HT-29 (cell line): ENCODE measurements at regions not wholly inside any gene's neighbourhood (a gene's known extent, or its start where the extent isn't known, plus 50 kb on each side); places are given as distances from the start of the nearest gene placed in this dataset.

Experiments
- DNase-seq: peaks from one replicate; pipeline ENCODE4 v3.0.0-alpha.2; 2015; ENCODE audit warnings: low spot score

DNA sequence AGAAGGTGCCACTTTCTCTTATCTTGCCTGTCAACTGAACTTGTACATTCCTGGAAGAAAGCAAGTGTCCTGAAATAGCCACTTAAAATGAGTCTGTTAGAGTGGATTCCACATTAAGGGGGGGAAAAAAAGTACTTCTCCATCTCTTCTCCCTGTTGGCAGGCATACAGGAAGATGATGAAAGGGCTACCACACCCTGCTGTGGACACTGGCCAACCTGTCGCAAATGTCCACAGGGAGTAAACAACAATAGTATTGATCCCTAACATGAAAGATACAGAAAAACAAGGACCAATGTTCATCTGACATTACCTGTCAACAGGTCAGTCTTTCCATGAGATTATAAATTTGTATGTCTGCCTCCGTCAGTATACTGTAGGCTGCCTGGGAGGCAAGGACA lies 265.1 kb upstream of the MAP3K1 start:
- DNase-seq = no peak

DNA sequence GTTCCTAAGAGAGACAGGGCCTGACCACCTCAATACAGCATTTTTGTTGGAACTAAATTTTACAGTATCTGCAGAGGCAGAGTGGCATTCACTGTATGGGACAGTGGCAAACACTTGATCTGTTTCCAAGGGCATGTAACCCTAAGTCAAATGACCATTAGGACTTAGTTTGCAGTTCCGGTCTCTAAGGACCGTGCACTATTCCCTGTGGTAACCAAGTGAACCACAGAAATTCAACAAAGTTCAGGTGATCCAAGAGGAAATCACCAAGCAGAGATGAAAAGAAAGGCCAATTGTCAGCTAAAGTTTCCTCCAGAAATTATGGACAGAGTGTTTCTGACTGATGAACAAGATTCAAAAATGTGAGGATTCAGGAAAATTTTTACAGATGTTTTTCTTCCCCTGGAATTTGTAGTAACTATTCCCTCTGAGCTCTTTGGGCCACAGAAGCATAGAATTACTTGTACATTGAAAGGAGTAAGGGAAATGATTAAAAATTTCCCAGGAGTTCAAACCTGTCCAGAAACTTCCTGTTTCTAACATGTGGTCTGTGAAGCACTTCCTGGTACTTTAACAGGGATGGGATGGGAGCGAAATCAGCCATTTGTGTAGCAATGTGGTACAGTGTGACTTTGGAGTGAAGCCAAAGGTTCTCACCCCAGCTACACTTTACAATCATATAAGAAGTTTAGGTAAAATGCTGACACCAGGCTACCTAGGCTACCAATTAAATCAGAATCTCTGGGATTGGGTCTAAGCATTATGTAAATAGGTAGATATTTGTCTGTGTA lies 266.1 kb upstream of the MAP3K1 start:
- DNase-seq = no peak

DNA sequence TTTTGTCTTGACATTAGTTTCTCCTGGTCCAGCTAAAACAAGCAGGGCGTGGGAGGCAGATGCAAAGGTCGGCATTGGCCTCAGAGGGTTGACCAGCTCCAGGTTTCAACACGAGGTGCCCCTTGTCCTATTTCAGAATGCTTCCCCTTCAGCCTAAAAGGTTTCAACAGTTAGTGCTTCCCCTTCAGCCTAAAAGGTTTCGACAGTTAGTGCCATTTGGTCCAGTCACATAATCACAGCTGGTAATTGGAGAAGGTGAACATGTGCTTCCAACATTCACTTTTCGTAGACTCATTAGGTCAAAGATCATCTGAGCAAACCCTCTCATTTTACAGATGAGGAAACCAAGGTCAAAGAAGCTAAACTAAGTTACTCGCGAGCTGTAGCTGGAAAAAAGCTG lies 270.3 kb upstream of the MAP3K1 start:
- no peak for DNase-seq

DNA sequence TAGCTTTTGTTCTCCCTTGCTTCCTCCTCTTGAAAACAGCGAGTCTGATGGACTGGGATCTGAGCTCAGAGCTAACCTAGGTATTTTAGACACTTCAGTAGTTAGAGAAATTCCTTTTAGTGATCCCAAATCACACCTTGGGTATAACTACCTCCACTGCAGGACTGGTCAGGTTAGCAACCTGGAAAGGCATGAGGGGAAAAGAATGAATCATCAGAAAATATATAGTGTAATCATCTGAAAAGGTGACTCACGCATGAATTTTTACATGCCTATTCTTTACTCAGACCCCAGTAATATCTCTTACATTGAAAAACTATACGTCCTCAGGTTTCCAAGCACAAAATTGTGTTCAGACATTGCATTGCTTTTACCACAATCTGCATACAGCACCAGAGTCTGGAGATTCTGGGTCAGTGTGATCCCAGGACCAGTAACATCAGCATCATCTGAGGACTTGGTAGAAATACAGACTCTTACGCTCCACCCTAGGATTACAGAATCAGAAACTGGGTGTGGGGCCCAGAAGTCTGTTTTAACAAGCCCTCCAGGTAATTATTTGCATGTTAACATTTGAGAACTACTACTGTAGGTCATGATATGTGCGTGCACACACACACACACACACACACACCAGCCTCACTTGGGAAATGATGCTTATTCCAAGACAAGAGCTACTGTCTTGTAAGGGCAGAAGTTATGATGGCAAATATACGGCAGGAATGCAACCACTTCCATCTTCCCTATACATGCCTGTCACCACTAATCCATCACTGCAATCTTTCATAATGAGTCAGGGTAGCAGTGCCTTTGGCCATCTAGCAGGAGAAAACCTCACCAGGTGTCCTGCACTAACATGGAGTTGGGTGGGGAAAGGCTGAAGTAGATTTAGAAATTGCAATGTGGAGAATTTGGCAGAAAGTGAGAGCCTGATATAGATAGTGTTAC lies 271.6 kb upstream of the MAP3K1 start:
- DNase-seq = peak; percentile 37

DNA sequence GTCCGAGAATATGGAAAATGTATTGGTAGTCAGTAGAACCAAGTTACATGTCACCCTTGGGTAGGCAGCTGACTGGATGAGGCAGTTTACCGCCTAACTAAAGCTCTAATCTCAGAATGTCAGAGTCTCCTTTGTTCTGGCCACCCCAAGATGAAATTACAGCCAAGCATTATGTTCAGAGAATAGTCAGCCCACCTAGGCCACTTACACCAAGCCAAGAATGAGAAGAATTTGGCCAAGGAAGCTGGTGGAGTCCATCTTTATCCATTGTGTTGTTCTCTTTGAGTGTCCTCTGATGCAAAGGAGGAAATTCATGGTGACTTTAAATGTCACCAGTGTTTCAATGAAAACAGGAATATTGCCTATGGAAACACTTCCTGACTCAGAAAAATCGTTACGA lies 275.1 kb upstream of the MAP3K1 start:
- no peak for DNase-seq

DNA sequence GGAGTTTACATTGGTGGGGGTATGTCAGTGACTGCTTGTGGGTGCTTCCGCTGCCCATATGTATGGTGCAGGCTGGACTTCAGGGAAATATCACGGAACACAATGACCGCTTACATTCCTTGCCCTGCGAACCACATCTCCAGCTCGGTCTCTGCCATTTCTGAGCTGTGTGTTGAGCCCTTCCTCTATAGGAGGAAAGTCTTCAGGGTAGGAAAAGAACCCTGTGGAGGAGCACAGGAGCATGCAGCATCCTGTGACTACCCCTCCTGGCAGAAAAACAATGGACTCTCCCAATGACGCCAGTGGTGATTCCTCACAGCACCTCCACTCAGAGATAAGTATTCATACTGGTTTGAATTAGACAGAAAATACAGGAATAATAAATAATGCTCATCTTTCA lies 276.8 kb upstream of the MAP3K1 start:
- DNase-seq = no peak

DNA sequence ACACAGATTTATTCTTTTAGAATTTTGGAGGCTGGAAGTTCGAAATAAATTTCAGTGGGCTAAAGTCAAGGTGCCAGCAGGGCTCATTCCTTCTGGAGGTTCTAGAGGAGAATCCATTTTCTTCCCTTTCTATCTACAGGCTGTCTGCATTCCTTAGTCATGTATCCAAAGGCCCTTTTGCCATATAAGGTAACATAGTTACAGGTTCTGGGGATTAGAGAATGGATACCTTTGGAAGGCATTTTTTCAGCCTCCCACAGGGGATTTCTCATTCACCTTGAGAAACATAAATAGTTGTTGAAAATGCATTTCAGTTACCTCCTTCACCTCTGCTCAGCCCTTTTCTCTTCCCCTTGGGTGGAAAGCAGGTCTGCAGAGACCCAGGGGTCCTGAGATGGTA lies 280.0 kb upstream of the MAP3K1 start:
- DNase-seq = no peak

DNA sequence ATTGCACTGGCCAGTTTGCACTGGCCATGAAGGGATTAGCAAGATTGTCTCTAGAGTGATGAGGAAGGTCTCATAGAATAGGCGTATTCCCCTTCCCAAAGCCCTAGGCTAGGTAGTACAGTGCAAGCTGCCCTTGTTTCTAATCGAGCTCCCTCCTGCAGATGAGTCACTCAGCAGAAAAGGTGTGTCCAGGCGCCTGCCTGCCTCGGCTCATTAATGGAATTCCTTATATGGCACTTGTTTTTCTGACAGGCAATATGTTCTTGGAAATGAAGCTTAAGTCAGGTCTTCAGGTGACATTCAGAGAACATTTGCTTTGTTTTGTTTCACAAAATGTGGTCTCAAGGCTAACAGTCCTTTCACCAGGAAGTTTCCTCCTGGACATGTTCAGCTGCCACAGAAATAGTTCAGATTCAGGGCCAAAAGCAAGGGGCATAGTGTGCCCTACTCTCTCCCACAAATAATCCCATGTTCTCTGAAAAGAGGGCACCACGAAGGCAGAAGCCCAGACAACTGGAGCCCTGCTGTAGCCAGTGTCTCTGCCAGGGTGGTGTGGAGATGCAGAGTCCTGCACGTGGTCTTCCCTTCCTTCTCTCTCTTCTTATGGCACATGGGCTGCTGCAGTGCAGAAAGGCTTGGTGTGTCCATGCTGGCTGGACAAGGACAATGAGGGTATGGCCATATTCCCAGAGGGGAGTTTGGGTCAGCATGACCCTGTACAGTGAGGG lies 281.1 kb upstream of the MAP3K1 start:
- peak; percentile 82 for DNase-seq

DNA sequence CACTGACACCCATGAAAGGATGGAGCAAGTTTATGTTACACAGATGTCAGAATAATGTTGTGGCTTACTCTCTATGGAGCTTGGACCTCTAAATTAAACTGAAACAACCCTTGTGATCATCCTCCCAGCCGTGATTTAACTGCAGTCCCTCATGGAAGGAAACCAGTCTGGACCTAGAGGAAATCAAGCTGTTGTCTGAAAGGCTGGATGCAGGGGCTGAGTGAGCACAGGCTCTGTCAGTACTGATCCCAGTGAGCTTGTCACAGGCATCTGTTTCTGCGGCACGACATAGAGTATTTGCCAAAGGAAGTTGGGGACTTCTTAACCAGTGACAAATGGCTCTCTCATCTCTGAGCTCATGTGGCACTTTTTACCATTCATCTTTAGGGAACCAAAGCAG lies 282.9 kb upstream of the MAP3K1 start:
- DNase-seq = no peak

DNA sequence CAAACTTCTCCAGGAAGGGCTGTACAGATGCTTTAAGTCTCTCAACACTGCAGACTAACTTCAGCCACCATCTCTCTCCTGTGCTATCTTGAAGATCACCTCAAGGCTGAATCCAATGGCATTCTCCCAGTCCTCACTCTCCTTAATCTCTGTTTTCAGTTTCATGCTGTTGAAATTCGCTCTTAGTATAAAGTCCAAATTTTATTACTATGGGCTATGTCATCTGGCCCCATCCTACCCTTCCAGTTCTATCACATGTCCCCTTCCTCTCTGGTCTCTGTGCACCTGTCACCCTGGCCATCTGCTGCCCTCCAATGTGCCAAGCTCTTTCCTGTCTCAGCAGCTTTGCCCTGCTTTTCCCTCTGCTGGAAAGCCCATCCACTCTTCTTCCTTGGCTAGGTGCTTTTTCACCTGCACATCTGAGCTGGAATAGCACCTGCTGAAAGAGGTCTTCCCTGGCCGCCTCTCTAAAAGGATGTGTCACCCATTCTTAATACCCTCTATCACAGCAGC lies 284.7 kb upstream of the MAP3K1 start:
- no peak for DNase-seq

DNA sequence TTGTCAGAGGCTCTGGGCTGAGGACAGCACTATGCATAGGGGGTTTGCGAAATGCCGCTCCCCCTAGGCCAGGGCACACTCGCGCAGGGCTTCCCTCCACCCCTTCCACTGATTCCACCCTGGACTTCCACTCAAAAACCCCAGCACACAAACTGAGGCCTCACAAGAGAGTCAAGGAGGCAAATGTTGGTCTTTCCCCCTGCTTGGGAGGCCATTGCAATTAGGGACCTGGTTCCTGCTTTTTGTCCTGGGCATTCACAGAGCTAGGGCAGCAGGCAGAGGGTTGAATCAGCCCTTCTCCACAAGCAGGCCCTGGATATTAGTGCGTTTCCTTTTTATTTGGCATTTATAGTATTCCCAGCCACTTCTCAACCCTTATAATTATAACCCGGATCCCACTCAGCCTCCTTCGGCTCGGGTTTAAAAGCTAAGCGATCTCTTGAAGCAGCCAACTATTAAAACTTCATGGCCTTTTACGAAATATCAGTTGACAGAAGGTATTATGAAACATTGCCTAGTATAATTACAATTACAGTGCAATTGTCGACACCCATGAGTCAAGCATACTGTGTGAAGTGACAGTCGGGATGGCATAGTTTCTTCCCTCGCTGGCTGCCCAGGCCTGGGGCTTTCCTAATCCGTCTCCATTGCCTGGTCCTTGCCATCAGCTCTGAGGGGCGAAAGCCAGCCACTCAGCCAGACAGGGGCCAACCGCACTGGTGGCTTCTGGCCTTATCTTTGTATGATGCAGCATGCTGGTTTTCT lies 285.5 kb upstream of the MAP3K1 start:
- no peak for DNase-seq

DNA sequence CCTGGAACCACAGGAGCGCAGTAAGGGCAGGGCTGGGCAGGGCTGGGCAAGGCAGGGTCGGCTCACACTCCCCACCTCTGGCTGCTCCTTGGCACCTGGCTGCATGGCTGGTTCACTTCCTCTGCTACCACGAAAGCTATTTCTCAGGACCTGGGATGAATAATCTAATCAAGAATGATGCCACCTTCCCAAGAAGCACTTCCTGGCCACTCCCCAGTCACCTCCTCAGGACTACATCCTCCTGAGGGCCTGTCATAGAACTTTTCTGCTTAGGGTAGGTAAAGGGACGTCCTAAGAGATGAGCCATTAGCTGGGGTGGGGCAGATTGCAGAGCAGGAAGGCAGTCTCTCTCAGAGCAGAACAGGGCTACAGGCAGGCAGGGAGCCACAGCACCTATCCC lies 288.2 kb upstream of the MAP3K1 start:
- peak; percentile 54 for DNase-seq

DNA sequence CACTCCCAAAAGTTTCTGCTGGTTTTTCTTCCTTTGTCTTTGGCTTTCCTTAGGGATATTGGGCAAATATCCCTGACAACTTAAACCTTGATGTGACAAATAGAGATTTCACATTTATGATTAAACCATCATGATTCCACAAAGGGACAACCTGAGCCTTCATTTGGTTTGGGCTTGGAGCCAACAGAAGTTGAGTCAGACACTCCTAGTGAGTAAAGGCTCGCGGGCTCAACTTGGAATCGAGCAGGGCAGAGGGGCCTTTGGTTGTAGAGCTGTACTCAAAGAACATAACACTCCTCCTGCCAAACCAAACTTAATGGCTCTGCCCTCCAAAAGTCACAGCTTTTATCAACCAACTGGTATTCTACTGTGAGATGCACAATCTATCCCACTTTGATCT lies 290.2 kb upstream of the MAP3K1 start:
- DNase-seq = peak; percentile 56

DNA sequence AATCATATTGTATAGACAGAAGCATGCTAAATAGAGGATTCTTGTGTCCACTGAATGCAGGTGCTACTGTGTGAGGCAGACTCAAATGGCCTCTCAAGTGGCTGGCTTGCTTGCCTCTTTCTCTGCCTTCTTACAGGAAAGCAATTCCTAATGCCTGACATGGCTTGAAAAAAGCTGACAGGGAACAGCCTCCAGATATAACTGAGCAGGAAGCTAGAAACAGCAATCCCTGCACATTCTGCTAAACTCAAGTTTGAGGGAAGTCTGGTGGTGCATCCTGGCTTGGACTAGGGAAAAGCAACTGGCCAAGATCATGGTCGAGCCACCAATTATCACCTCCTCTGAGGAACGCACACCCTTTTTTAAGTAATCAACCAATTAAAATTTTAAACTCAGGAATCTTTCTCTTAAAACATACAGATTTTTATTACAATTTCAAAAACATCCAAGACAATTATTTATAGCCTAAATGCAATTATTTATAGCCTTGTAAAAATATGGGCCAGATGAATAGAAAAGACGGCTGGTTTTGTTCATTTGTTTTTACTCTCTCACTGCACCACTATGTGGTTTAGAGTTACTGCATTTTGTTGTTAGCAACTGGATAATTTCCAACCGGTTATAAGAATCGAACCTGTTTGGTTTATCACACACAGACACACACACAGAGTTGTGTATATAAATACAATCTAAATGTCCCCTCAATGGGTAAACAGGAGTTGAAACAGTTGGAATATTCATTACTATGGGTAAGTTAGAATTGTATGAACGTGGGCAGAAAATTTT lies 290.9 kb upstream of the ANKRD55 start:
- DNase-seq = peak; percentile 27

DNA sequence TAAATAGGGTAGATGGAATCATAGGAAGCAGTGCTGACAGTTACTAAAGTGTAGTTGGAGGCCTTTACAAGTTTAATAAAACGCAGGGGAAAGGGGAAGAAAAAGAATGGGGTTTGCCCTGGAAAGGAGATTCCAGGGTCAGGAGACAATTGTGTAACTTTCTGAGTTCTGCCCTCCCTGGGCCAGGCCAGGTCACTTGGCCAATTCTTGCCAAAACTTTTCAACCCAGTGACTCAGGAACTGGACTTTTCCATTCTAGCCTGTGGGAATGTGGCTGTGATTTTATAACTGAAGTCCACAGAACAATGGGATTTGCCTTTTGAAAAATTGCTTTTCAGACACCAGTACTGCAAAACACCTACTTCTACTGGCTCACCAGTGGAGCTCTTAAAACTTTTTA lies 289.8 kb upstream of the ANKRD55 start:
- DNase-seq = no peak

DNA sequence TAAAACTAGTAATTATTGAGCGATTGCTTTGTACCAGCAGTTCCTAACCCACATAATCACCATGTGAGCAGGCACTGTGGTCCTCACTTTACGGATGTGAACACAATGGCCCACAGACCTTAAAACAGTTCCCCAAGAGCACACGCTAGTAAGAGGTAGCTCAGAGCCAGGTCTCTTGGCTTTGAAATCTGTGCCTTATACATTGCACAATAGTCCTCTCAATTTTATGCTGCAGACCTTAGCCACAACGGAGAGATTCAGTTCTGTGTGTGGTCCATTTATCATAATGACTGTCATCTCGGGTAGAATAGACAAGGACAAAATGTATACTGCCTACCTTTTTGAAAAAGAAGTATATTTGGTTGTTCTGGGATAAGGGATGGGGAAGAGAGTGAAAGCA lies 289.0 kb upstream of the ANKRD55 start:
- DNase-seq = no peak

DNA sequence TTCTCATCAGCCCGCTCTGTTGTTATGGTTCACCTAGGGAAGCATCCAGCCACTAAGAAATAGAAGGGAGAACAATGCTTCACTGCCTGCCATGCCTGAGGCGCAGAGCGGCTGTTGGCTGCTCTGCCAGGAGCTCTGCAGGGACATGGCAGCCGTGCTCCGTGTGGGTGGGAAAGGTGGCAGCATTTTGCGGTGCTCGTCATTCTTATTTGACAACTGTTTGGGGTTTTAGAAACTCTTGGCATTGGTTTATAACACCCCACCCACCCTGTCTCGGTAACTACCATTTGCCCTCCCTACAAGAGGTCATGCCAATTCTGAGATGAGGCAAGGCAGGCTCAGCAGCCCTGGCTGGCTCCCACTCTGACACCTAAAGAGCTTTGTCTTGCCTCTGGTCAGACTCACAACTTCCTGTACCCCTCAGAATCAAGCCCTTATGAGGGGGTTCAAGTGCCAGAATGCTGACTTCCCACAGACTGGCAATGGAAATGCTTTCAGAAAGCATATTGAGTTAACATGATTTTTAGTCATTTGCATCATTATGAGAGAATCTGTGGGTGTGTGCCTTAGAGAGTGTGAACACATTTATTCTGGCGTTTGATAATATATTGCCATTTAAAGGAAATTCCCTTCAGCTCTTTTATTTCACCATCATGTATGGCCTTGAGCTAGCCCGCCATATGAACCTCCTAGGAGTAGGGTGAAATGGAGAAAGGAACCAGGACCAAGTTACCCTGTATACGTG lies 288.0 kb upstream of the ANKRD55 start:
- DNase-seq = no peak

DNA sequence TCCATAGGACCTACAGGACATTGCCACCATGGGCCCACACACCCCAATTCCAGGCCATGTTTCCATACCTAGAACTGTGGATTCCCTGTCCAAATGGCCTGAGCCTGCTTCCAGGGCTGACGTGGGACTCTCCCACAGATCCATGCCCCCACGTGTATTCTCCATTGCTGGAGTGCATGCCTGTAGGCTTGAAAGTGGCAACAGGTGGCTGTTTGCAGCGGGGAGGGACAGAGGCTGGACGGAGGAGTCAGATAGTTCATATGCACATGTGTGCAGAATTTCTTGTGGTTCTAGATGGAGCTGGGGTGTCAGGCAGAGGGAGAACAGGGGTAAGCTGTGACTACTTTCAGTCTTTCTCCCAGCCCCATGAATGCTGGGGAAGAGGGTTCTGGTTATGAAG lies 285.7 kb upstream of the ANKRD55 start:
- DNase-seq = no peak

DNA sequence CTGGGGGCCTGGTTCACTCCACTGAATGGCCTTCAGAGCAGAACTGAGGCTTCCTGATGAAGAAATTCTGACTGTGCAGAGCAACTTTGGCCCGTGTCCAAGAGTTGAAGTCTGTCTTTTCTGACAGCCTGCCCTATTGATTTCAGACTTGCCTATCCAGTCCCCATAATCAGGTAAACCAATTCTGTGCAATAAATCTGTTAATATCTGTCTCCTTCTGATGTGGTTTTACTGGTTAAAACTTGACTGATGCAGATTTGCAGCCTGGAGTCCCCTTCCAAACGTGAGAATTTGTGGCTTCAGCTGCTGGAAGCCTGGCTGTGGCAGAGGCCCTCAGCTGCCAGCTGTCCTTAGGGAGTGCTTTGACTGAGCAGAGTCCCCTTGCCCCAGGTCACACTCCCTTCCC lies 283.9 kb upstream of the ANKRD55 start:
- DNase-seq = peak; percentile 82

DNA sequence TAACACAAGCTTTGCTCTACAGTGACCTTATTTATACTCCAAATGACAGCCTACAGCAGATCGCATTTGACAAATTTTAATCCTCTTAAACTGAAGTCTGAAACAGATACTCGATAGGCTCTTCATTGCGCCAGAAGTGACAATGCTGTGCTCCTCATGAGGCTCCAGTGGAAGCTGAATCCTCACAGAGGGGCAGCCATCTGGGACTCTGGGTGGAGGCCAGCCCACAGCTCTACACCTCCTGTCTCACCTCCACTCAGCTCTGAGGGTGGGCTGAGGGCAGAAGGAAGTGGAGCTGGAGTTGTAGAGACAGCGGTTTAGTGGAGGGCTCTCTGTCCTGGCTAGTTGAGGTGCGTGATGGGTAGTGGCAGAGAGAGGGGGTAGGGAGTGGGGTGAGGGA lies 283.3 kb upstream of the ANKRD55 start:
- no peak for DNase-seq
